Duodenal mucosa (tissue), 2 donors: ENCODE measurements at regions not wholly inside any gene's neighbourhood (a gene's known extent, or its start where the extent isn't known, plus 50 kb on each side); places are given as distances from the start of the nearest gene placed in this dataset.

Experiments used
- H3K27ac ChIP-seq: one replicate; pipeline ENCODE4 v1.7.0; 2013; ENCODE audit warnings: low read depth, low read length
- H3K27me3 ChIP-seq, 2 donors: one replicate each; pipeline ENCODE4 v1.7.0; 2013; ENCODE audit warnings: low read length in 2 of 2, control low read depth in 1 of 2; ENCODE audit not compliant: insufficient read depth in 2 of 2, control insufficient read depth in 1 of 2
- H3K36me3 ChIP-seq, 2 donors: one replicate each; pipeline ENCODE4 v1.7.0; 2013; ENCODE audit warnings: low read length in 2 of 2, control low read depth in 1 of 2; ENCODE audit not compliant: insufficient read depth in 2 of 2, control insufficient read depth in 1 of 2
- H3K4me1 ChIP-seq, 2 donors: one replicate each; pipeline ENCODE4 v1.7.0; 2013; ENCODE audit warnings: low read length in 2 of 2, control low read depth in 1 of 2; ENCODE audit not compliant: insufficient read depth in 2 of 2, control insufficient read depth in 1 of 2
- H3K4me3 ChIP-seq, 2 donors: one replicate each; pipeline ENCODE4 v1.7.0; 2013; ENCODE audit warnings: low read length in 2 of 2, low read depth in 1 of 2
- H3K9ac ChIP-seq, 2 donors: one replicate each; pipeline ENCODE4 v1.7.0; 2013; ENCODE audit warnings: low read length in 2 of 2, low read depth in 1 of 2
- H3K9me3 ChIP-seq, 2 donors: one replicate each; pipeline ENCODE4 v1.7.0; 2013; ENCODE audit warnings: low read length in 2 of 2, control low read depth in 1 of 2; ENCODE audit not compliant: control insufficient read depth in 1 of 2

GRCh38 chr6:81084776-81085430 is 667.6 kb downstream of the TENT5A start:
- Histone ChIP-seq H3K9me3 (no peaks in the 10 kb centered on the region), H3K4me1 (no peaks in the 10 kb centered on the region), H3K27me3 (no peaks in the 10 kb centered on the region), H3K4me3 (no peak overlapping the region), H3K9ac (no peak overlapping the region), H3K36me3 (no peaks in the 10 kb centered on the region), H3K27ac (no peak overlapping the region)

DNA sequence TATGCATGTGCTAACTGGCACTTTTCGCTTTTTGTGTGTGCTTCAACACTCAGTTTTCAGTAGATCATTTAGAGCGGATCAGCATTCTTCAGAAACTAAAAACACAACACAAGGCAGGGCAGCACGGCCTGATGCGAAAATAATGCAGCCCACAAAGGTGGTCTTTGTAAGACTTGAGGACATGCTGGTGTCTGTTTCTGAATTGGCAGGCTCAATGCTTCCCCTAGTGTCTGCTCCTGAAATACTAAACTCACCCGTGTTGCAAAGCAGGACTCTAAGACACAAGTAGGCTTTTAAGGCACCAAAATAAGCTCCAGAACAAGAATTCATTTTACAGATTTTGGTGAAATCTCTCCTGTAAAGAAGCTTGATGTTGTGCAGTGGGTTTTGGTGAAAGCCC is 676.5 kb downstream of the TENT5A start:
- H3K36me3 ChIP-seq, result no peaks in the 10 kb centered on the region
- no peak overlapping the region for H3K4me3 ChIP-seq
- H3K9ac ChIP-seq, result no peak overlapping the region
- no peaks in the 10 kb centered on the region for H3K4me1 ChIP-seq
- no peak overlapping the region for H3K27ac ChIP-seq
- no peaks in the 10 kb centered on the region for H3K9me3 ChIP-seq
- no peaks in the 10 kb centered on the region for H3K27me3 ChIP-seq

DNA sequence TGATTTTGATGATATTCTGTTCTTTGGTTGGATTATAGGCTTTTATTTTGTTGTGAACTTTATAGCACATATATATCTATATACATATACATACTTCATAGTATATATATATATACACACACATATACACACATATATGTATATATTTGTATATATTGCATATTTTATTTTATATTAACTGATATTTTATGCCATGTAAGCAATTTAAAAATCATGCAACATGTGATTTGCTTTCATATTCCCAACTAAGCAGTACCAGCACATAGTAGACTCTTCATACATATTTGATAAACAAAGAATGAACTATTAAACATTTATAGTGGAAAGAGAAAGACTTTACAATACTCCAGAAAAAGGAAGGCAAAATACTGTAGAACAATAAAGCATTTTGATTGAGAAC is 679.2 kb downstream of the TENT5A start:
- Histone ChIP-seq H3K27ac (no peak overlapping the region), H3K36me3 (no peaks in the 10 kb centered on the region), H3K27me3 (no peaks in the 10 kb centered on the region), H3K9ac (no peak overlapping the region), H3K9me3 (no peaks in the 10 kb centered on the region), H3K4me3 (no peak overlapping the region), H3K4me1 (no peaks in the 10 kb centered on the region)

- Histone ChIP-seq H3K9ac (no peak overlapping the region), H3K4me1 (no peaks in the 10 kb centered on the region), H3K27me3 (no peaks in the 10 kb centered on the region), H3K27ac (no peak overlapping the region), H3K36me3 (no peaks in the 10 kb centered on the region), H3K4me3 (no peak overlapping the region), H3K9me3 (no peaks in the 10 kb centered on the region)
These were observed 681.4 kb downstream of the TENT5A start for GRCh38 chr6:81071121-81071520.

- Histone ChIP-seq H3K4me1 (no peaks in the 10 kb centered on the region), H3K27ac (no peak overlapping the region), H3K4me3 (no peak overlapping the region), H3K9me3 (peaks cover 0 to 3% of the 10 kb centered on the region in 2 donors), H3K27me3 (no peaks in the 10 kb centered on the region), H3K36me3 (no peaks in the 10 kb centered on the region), H3K9ac (no peak overlapping the region)
These were observed 685.4 kb downstream of the TENT5A start for GRCh38 chr6:81067057-81067456.

- no peak overlapping the region for H3K4me3 ChIP-seq
- no peaks in the 10 kb centered on the region for H3K27me3 ChIP-seq
- no peak overlapping the region for H3K9ac ChIP-seq
- H3K9me3 ChIP-seq, result peaks cover 0 to 3% of the 10 kb centered on the region in 2 donors
- no peak overlapping the region for H3K27ac ChIP-seq
- no peaks in the 10 kb centered on the region for H3K36me3 ChIP-seq
- H3K4me1 ChIP-seq, result no peaks in the 10 kb centered on the region
These were observed 688.6 kb downstream of the TENT5A start for GRCh38 chr6:81063891-81064290.

- no peak overlapping the region for H3K4me3 ChIP-seq
- H3K9ac ChIP-seq, result no peak overlapping the region
- no peaks in the 10 kb centered on the region for H3K36me3 ChIP-seq
- no peak overlapping the region for H3K27ac ChIP-seq
- H3K9me3 ChIP-seq, result no peaks in the 10 kb centered on the region
- H3K27me3 ChIP-seq, result no peaks in the 10 kb centered on the region
- H3K4me1 ChIP-seq, result no peaks in the 10 kb centered on the region
These were observed 698.4 kb downstream of the TENT5A start for GRCh38 chr6:81054036-81054435.

- Histone ChIP-seq H3K36me3 (no peaks in the 10 kb centered on the region), H3K9ac (no peak overlapping the region), H3K9me3 (no peaks in the 10 kb centered on the region), H3K4me1 (no peaks in the 10 kb centered on the region), H3K4me3 (no peak overlapping the region), H3K27me3 (no peaks in the 10 kb centered on the region), H3K27ac (no peak overlapping the region)
These were observed 700.5 kb downstream of the TENT5A start for GRCh38 chr6:81051952-81052351.

DNA sequence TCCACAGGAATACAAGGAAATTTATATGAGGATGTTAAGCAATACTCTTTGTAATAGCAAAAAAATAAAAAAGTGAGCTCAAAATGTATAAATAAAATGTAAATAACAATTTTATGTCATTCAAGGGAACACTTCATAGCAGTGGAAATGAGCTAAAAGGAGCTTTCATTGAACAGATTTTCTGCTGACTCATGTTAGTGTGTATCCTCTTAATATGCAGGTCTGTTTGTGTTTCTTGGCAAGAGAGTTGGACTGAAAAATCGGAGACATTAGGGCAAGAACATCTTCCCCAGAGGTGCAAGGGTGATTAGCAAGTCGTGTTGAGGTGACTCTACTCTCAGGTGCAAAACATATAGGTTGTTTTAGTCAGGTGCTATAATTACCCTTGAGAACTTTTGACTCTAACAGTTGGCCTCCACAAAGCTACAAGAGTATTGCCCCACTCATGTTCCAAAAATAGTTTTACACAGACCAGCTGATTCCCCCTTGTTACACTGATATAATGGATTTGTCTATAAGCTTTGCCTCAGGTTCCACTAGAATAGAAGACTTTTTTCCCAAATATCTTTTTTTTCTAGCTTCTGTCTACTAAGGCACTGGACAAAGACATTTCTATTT is 702.9 kb downstream of the TENT5A start:
- H3K27me3 ChIP-seq, result no peaks in the 10 kb centered on the region
- no peak overlapping the region for H3K4me3 ChIP-seq
- no peak overlapping the region for H3K27ac ChIP-seq
- no peaks in the 10 kb centered on the region for H3K4me1 ChIP-seq
- no peaks in the 10 kb centered on the region for H3K9me3 ChIP-seq
- no peak overlapping the region for H3K9ac ChIP-seq
- no peaks in the 10 kb centered on the region for H3K36me3 ChIP-seq

GRCh38 chr6:81031416-81031815 is 721.1 kb downstream of the TENT5A start:
- no peaks in the 10 kb centered on the region for H3K36me3 ChIP-seq
- no peaks in the 10 kb centered on the region for H3K9me3 ChIP-seq
- no peak overlapping the region for H3K9ac ChIP-seq
- no peaks in the 10 kb centered on the region for H3K27me3 ChIP-seq
- H3K27ac ChIP-seq, result no peak overlapping the region
- no peak overlapping the region for H3K4me3 ChIP-seq
- H3K4me1 ChIP-seq, result no peaks in the 10 kb centered on the region
